ENCODE measurements at regions not wholly inside any gene's neighbourhood (a gene's known extent, or its start where the extent isn't known, plus 50 kb on each side); places are given as distances from the start of the nearest gene placed in this dataset.

DNA sequence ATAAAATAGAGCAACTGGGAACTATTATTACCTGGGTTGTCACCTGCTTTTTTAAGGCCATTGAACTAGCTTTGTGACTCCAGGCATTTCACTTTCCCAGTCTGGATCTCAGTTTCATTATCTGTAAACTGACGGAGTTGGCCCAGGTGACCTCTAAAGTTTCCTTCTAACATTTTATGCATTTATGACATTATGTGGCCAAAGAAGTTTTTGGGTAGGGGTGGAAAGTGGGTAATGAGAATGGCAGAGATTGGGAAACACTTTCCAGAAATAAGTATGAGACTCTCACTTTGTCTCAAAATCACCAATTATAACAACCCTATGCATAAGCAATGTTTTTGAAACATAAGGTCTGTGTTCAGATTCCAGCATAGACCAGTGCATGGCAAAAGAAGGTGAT lies 99.1 kb upstream of the ARHGEF3 start:
- Histone ChIP-seq H3K36me3 (replicated peaks) (no peaks in the 10 kb centered on the region), H3K27ac (no peak overlapping the region), H3K27me3 (replicated peaks) (no peaks in the 10 kb centered on the region), H3K4me3 (ENCODE audit: low read depth, low read length) (no peak overlapping the region)
- in situ Hi-C loops (cut with HindIII; ENCODE audit: low pct_ligation_motif_present, low sequenced_read_pairs), result no loop called here
- TF ChIP-seq, protein P1, sequence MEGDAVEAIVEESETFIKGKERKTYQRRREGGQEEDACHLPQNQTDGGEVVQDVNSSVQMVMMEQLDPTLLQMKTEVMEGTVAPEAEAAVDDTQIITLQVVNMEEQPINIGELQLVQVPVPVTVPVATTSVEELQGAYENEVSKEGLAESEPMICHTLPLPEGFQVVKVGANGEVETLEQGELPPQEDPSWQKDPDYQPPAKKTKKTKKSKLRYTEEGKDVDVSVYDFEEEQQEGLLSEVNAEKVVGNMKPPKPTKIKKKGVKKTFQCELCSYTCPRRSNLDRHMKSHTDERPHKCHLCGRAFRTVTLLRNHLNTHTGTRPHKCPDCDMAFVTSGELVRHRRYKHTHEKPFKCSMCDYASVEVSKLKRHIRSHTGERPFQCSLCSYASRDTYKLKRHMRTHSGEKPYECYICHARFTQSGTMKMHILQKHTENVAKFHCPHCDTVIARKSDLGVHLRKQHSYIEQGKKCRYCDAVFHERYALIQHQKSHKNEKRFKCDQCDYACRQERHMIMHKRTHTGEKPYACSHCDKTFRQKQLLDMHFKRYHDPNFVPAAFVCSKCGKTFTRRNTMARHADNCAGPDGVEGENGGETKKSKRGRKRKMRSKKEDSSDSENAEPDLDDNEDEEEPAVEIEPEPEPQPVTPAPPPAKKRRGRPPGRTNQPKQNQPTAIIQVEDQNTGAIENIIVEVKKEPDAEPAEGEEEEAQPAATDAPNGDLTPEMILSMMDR (IDR thresholded peaks at IDR 0.05; ENCODE audit: low read depth, low read length, missing control alignments), result no peak
- no peak for DNase-seq

DNA sequence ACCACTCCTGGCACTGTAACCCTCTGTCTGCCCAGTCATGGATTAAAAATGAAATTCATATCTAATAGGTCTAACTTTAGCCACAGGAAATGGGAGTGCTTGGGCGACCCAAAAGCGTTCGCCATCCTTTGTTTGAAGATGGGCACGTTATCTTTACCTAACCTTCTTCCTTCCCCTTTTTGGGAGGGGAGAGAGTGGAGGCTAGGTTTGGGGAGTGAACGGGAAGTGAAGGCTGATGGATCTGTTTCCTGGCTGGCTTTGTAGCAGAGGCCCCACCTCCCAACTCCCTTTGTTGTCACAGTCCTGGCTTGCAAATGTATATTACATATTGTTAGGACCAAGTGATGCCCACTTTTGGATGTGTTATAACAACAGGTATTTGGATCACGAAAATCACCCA lies 98.1 kb upstream of the ARHGEF3 start:
- Histone ChIP-seq H3K4me3 (ENCODE audit: low read depth, low read length) (no peak overlapping the region), H3K36me3 (replicated peaks) (no peaks in the 10 kb centered on the region), H3K27me3 (replicated peaks) (no peaks in the 10 kb centered on the region), H3K27ac (no peak overlapping the region)
- DNase-seq, result no peak
- TF ChIP-seq, protein P1 (IDR thresholded peaks at IDR 0.05; ENCODE audit: low read depth, low read length, missing control alignments), result no peak
- in situ Hi-C loops (cut with HindIII; ENCODE audit: low pct_ligation_motif_present, low sequenced_read_pairs), result no loop called here

DNA sequence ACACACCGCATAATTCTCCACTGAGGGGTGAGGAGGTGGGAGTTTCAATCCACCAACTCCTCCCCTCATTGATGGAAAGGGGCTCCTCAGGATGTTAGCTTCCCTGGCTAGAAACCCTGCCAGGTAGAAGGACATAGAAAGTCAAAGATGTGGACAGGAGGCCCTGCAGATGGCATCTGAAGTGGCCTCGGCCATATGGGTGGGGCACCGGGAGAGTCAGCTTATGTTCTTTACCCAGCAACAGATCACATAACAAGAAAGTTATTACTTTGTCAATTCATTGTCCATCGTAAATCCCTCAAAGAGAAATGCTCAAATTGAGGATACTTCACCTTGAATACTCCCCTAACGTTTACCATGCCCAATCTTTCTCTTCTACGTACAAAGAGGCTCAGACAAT lies 97.3 kb upstream of the ARHGEF3 start:
- no peak overlapping the region for H3K27ac ChIP-seq
- TF ChIP-seq, protein P1 (IDR thresholded peaks at IDR 0.05; ENCODE audit: low read depth, low read length, missing control alignments), result no peak
- no peaks in the 10 kb centered on the region for H3K36me3 ChIP-seq (replicated peaks)
- no peak for DNase-seq
- in situ Hi-C loops (cut with HindIII; ENCODE audit: low pct_ligation_motif_present, low sequenced_read_pairs), result no loop called here
- H3K27me3 ChIP-seq (replicated peaks), result no peaks in the 10 kb centered on the region
- no peak overlapping the region for H3K4me3 ChIP-seq (ENCODE audit: low read depth, low read length)

DNA sequence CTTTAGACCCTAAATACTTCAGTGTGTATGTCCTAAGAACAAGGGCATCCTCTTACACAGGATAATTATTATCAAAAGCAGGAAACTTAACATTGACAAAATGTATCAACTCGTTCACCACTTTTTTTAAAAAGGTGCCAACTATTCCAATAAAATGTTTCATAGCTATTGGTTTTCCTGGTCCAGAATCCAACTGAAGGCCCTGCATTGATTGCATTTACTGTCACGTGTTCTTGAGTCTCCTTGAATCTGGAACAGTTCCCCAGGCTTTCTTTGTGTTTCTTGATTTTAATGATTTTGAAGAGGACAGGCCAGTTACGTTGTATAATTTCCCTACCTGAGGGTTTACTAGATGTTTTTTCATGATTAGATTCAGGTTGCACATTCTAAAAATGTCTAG lies 94.6 kb upstream of the ARHGEF3 start:
- Histone ChIP-seq H3K27me3 (replicated peaks) (no peaks in the 10 kb centered on the region), H3K36me3 (replicated peaks) (no peaks in the 10 kb centered on the region), H3K4me3 (ENCODE audit: low read depth, low read length) (no peak overlapping the region), H3K27ac (no peak overlapping the region)
- DNase-seq, result no peak
- TF ChIP-seq, protein P1 (IDR thresholded peaks at IDR 0.05; ENCODE audit: low read depth, low read length, missing control alignments), result no peak
- in situ Hi-C loops (cut with HindIII; ENCODE audit: low pct_ligation_motif_present, low sequenced_read_pairs), result no loop called here

DNA sequence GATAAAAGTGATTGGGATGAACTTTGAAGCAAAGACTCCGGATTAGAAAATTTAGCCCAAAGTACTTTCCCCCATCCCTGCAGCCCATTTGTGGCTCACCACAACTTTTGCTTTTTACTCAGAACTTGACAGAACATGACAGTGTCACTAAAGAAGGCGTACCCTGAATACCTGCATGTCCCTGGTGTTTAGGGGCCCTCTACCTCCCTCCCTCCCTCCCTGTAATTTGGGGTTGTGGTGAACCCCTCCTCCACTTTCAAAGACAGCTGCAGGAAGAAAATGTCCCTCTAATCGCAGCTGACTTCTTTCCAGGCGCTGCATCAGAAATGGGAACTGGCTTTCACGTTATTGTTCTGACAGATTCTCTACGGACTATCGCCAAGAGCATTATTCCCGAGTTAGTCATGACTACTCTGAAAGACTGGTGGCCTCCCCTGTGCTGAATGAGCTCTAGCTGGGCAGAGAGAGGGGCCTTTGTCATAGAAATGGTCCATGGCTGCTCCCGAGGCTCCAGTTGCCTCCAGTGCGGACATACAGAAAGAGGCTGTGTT lies 93.2 kb upstream of the ARHGEF3 start:
- in situ Hi-C loops (cut with HindIII; ENCODE audit: low pct_ligation_motif_present, low sequenced_read_pairs), result no loop called here
- TF ChIP-seq, protein P1 (IDR thresholded peaks at IDR 0.05; ENCODE audit: low read depth, low read length, missing control alignments), result no peak
- Histone ChIP-seq H3K27ac (no peak overlapping the region), H3K36me3 (replicated peaks) (no peaks in the 10 kb centered on the region), H3K27me3 (replicated peaks) (no peaks in the 10 kb centered on the region), H3K4me3 (ENCODE audit: low read depth, low read length) (no peak overlapping the region)
- peak; percentile 52 for DNase-seq

DNA sequence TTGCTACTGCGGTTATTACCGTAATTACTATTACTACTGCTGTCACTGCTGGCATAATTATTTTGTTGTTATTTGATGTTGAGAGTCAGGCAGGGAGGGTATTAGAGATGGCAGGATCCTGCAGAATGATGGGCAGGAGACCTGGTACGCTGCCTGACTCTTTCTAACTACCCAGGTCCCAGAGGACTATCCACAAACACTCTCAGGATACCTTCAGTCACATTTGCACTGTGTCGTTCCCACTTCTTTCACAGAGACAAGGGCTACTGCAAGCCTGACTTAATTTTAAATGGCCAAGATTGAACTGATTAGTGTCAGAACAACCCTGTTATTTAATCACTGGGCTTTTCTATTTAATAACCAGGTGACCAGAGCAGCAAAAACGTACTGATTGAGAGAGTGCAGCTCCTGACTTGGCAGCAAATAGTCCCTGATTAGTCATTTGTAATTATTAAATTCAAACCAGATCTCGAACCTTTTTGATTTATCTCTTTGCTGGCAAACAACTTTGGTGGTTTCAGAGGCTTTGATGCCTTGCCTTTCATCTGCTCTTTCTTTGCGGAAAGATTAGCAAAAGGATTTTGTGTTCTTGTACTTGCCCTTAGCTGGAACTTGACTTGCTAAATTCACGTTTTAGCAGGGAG lies 88.8 kb upstream of the ARHGEF3 start:
- DNase-seq, result no peak
- H3K4me3 ChIP-seq (ENCODE audit: low read depth, low read length), result no peak overlapping the region
- no peaks in the 10 kb centered on the region for H3K36me3 ChIP-seq (replicated peaks)
- no peaks in the 10 kb centered on the region for H3K27me3 ChIP-seq (replicated peaks)
- no peak overlapping the region for H3K27ac ChIP-seq
- in situ Hi-C loops (cut with HindIII; ENCODE audit: low pct_ligation_motif_present, low sequenced_read_pairs), result no loop called here
- TF ChIP-seq, protein P1 (IDR thresholded peaks at IDR 0.05; ENCODE audit: low read depth, low read length, missing control alignments), result no peak
